ENCODE measurements at regions not wholly inside any gene's neighbourhood (a gene's known extent, or its start where the extent isn't known, plus 50 kb on each side); places are given as distances from the start of the nearest gene placed in this dataset.

DNA sequence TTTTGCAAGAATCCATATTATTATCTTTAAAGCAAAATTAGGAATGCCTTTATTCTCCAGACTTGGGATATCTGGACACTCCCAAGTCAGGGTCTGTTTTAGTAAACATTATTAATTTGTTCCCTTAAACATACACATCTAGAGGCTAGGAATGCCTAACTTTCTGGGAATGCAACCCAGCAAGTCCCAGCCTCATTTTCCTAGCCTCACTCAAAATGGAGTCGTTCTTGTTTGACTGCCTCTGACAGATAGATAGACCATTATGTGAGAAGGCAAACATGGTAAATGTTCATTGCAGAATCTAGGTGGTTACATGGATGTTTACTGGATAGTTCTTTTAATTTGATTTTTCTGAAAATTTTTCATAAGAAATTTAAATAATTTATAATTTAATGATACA lies 54.7 kb upstream of the FOXN2 start:
- TF ChIP-seq, protein P1, sequence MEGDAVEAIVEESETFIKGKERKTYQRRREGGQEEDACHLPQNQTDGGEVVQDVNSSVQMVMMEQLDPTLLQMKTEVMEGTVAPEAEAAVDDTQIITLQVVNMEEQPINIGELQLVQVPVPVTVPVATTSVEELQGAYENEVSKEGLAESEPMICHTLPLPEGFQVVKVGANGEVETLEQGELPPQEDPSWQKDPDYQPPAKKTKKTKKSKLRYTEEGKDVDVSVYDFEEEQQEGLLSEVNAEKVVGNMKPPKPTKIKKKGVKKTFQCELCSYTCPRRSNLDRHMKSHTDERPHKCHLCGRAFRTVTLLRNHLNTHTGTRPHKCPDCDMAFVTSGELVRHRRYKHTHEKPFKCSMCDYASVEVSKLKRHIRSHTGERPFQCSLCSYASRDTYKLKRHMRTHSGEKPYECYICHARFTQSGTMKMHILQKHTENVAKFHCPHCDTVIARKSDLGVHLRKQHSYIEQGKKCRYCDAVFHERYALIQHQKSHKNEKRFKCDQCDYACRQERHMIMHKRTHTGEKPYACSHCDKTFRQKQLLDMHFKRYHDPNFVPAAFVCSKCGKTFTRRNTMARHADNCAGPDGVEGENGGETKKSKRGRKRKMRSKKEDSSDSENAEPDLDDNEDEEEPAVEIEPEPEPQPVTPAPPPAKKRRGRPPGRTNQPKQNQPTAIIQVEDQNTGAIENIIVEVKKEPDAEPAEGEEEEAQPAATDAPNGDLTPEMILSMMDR (IDR thresholded peaks at IDR 0.05 in 4 of 5, conservative IDR thresholded peaks at IDR 0.05 in 1 of 5) = no peak
- TF ChIP-seq POLR2A (IDR thresholded peaks at IDR 0.05) = no peak
